ENCODE measurements at regions not wholly inside any gene's neighbourhood (a gene's known extent, or its start where the extent isn't known, plus 50 kb on each side); places are given as distances from the start of the nearest gene placed in this dataset.

DNA sequence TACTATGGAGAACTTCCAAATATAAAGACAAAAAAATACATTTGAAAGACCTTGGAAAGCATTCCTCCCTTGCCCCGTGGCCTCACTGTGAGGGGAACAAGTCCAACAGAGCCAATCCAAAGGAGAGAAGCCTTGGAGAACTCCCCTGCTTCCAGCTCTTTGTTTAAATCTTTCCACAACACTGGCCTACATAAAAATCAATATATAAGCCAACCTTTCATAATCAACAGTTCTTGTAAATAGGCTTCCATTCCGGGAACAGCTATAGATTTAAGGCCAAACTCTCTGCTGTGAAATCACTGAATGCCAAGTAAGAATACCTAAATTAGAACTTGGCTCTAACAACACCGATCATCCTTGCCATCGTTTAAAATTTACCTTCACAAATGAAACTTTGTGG is 242.1 kb downstream of the HACE1 start:
- Histone ChIP-seq H3K9me3 (replicated peaks in 1 of 3) (no peaks in the 10 kb centered on the region), H3K4me1 (replicated peaks in 1 of 2) (no peaks in the 10 kb centered on the region), H3K4me3 (no peak overlapping the region), H3K27me3 (no peaks in the 10 kb centered on the region), H3K27ac (no peak overlapping the region), H3K36me3 (replicated peaks in 1 of 2) (no peaks in the 10 kb centered on the region)
- 65 to 78% (median 68%) methylated on average over 4 of the region's 4 CpGs for WGBS, 4 donors
- no peak for DNase-seq
- intact Hi-C loops (cut with DNase I): no loop called here
- TF ChIP-seq POLR2A (IDR thresholded peaks at IDR 0.05): no peak
- TF ChIP-seq, protein P1, sequence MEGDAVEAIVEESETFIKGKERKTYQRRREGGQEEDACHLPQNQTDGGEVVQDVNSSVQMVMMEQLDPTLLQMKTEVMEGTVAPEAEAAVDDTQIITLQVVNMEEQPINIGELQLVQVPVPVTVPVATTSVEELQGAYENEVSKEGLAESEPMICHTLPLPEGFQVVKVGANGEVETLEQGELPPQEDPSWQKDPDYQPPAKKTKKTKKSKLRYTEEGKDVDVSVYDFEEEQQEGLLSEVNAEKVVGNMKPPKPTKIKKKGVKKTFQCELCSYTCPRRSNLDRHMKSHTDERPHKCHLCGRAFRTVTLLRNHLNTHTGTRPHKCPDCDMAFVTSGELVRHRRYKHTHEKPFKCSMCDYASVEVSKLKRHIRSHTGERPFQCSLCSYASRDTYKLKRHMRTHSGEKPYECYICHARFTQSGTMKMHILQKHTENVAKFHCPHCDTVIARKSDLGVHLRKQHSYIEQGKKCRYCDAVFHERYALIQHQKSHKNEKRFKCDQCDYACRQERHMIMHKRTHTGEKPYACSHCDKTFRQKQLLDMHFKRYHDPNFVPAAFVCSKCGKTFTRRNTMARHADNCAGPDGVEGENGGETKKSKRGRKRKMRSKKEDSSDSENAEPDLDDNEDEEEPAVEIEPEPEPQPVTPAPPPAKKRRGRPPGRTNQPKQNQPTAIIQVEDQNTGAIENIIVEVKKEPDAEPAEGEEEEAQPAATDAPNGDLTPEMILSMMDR (IDR thresholded peaks at IDR 0.05): no peak

DNA sequence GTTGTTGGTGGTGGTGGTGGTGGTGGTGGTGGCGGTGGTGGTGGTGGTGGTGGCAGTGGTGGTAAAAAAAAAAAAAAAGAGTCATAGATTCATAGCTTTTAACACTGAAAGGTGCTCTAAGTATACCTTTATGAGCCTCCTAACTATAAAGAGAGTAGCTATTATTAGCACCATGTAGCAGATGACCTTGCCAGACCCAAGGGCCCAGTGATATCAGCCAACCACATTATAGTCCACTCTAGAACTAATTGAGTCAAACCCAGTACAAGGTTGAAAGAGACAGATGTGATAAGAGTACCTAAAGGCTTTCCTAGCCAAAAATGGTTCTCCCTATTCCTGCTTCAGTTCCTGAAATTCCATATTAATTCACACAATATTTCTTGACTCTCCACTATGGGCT is 245.3 kb downstream of the HACE1 start:
- intact Hi-C loops (cut with DNase I): no loop called here
- WGBS, 4 donors: 91 to 100% (median 95%) methylated on average over 1 of the region's 1 CpG

DNA sequence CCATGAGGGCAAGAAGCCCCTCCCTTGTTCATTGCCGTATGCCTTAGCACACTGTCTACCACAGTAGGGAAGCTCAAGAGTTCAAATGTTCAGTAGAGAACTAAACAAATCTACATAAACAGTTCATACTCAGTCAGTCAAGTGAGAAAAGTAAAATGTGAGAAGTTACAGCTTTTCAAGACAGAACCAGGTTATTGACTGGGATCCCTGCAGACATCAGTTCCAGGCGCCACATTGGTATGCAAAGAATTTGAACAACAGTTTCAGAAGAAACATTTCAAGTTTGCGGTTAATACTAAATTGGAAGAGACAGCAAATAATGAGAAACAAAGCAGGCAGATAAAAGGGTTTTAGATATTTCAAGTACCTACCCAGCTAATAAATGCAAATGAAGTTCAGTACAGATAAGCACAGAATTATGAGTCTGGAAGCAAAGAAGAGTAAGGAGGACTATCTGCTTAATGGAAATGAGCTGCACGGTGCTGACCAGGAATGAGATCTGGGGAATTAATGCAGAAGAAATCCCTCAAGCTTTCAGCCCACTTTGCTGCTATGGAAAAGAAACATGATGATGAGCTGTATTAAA is 246.2 kb downstream of the HACE1 start:
- intact Hi-C loops (cut with DNase I): no loop called here
- 68 to 74% (median 71%) methylated on average over 4 of the region's 4 CpGs for WGBS, 4 donors
- no peaks in the 10 kb centered on the region for H3K9me3 ChIP-seq (replicated peaks in 1 of 3)
- no peak for DNase-seq
- no peaks in the 10 kb centered on the region for H3K36me3 ChIP-seq (replicated peaks in 1 of 2)
- H3K4me3 ChIP-seq: no peak overlapping the region
- no peak overlapping the region for H3K27ac ChIP-seq
- no peaks in the 10 kb centered on the region for H3K27me3 ChIP-seq
- no peaks in the 10 kb centered on the region for H3K4me1 ChIP-seq (replicated peaks in 1 of 2)
- TF ChIP-seq POLR2A (IDR thresholded peaks at IDR 0.05): no peak
- TF ChIP-seq, protein P1 (IDR thresholded peaks at IDR 0.05): no peak

More for the DNA sequence above, 245.3 kb downstream of the HACE1 start:
- no peak overlapping the region for H3K4me3 ChIP-seq
- no peaks in the 10 kb centered on the region for H3K4me1 ChIP-seq (replicated peaks in 1 of 2)
- no peaks in the 10 kb centered on the region for H3K36me3 ChIP-seq (replicated peaks in 1 of 2)
- no peak for TF ChIP-seq POLR2A (IDR thresholded peaks at IDR 0.05)
- TF ChIP-seq, protein P1 (IDR thresholded peaks at IDR 0.05): no peak
- H3K9me3 ChIP-seq (replicated peaks in 1 of 3): no peaks in the 10 kb centered on the region
- H3K27me3 ChIP-seq: no peaks in the 10 kb centered on the region
- no peak overlapping the region for H3K27ac ChIP-seq
- DNase-seq: no peak

DNA sequence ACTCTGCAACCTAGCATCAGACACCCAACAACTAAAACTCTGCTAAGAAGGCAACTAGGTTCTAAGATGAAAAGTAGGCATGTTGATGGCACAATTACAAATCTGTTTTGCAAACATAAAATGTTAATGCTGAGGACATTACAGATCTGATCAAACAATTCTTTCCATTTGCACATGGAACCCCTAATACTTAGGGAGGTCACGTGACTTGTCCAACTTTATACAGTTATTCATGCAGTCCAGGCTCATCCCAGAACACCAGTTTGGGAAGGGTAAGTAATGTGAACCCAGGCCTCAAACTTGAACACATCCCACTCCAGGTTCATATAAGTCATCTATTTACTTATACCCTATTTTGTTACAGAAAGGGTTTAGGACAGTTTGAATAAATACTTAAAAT is 247.2 kb downstream of the HACE1 start:
- no peaks in the 10 kb centered on the region for H3K4me1 ChIP-seq (replicated peaks in 1 of 2)
- TF ChIP-seq, protein P1 (IDR thresholded peaks at IDR 0.05): no peak
- no peak for TF ChIP-seq POLR2A (IDR thresholded peaks at IDR 0.05)
- intact Hi-C loops (cut with DNase I): no loop called here
- 80 to 100% (median 94%) methylated on average over 1 of the region's 1 CpG for WGBS, 4 donors
- H3K27ac ChIP-seq: no peak overlapping the region
- H3K36me3 ChIP-seq (replicated peaks in 1 of 2): no peaks in the 10 kb centered on the region
- H3K27me3 ChIP-seq: no peaks in the 10 kb centered on the region
- H3K9me3 ChIP-seq (replicated peaks in 1 of 3): no peaks in the 10 kb centered on the region
- DNase-seq: no peak
- no peak overlapping the region for H3K4me3 ChIP-seq
